Liver (tissue), 8 donors: ENCODE measurements at regions not wholly inside any gene's neighbourhood (a gene's known extent, or its start where the extent isn't known, plus 50 kb on each side); places are given as distances from the start of the nearest gene placed in this dataset.
A peak's percentile ranks its signal among the peaks of the same experiment; 100 is the strongest.

ENCODE experiments used
- DNase-seq: peaks from one replicate; pipeline ENCODE4 v3.0.0-alpha.2; 2017; ENCODE audit warnings: low spot score
- H3K27ac ChIP-seq, 2 donors: one replicate each; pipeline ENCODE4 v1.7.0; 2013; ENCODE audit warnings: inconsistent platforms in 2 of 2, low read length in 2 of 2, control low read depth in 1 of 2, low read depth in 1 of 2, mild to moderate bottlenecking in 1 of 2
- H3K27me3 ChIP-seq, 4 donors: one replicate each; pipeline versions ENCODE4 v1.6.1 to v1.7.0; 2013; ENCODE audit warnings: low read length in 3 of 4, inconsistent platforms in 1 of 4, mild to moderate bottlenecking in 1 of 4, moderate library complexity in 1 of 4; ENCODE audit not compliant: control insufficient read depth in 4 of 4, insufficient read depth in 4 of 4
- H3K36me3 ChIP-seq, 4 donors: one replicate each; pipeline versions ENCODE4 v1.6.1 to v1.7.0; 2013; ENCODE audit warnings: low read length in 3 of 4, mild to moderate bottlenecking in 3 of 4, low read depth in 1 of 4, moderate library complexity in 1 of 4; ENCODE audit not compliant: control insufficient read depth in 4 of 4, insufficient read depth in 3 of 4
- H3K4me1 ChIP-seq, 4 donors: one replicate each; pipeline versions ENCODE4 v1.6.1 to v1.7.0; 2013; ENCODE audit warnings: low read length in 3 of 4, mild to moderate bottlenecking in 3 of 4, moderate library complexity in 1 of 4; ENCODE audit not compliant: control insufficient read depth in 4 of 4, insufficient read depth in 4 of 4
- H3K4me3 ChIP-seq, 3 donors: one replicate each; pipeline versions ENCODE4 v1.6.1 to v1.7.0; 2013; ENCODE audit warnings: low read length in 3 of 3, control low read depth in 1 of 3, low read depth in 1 of 3, mild to moderate bottlenecking in 1 of 3
- H3K9ac ChIP-seq, 2 donors: one replicate each; pipeline ENCODE4 v1.7.0; 2013; ENCODE audit warnings: low read length in 2 of 2, mild to moderate bottlenecking in 2 of 2, moderate library complexity in 2 of 2, control low read depth in 1 of 2, low read depth in 1 of 2
- H3K9me3 ChIP-seq, 4 donors: one replicate each; pipeline versions ENCODE4 v1.6.1 to v1.7.0; 2013; ENCODE audit warnings: low read length in 3 of 4; ENCODE audit not compliant: control insufficient read depth in 4 of 4
- EGR1 ChIP-seq, 2 donors: IDR thresholded peaks; 2 replicates each; pipeline ENCODE4 v1.6.1; 2016 to 2018; ENCODE audit warnings: antibody characterized with exemption in 2 of 2, low read depth in 2 of 2
- FOXA2 ChIP-seq: IDR thresholded peaks from 2 replicates; pipeline ENCODE4 v1.6.1; 2016; ENCODE audit warnings: antibody characterized with exemption
- HNF4A ChIP-seq, 2 donors: conservative IDR thresholded peaks; 2 replicates each; pipeline ENCODE4 v1.6.1; 2016; ENCODE audit warnings: antibody characterized with exemption in 2 of 2, mild to moderate bottlenecking in 2 of 2
- JUND ChIP-seq, 2 donors: IDR thresholded peaks; 2 replicates each; pipeline ENCODE4 v1.6.1; 2016; ENCODE audit warnings: antibody characterized with exemption in 2 of 2
- NR2F2 ChIP-seq: IDR thresholded peaks from 2 replicates; pipeline ENCODE4 v1.6.1; 2016; ENCODE audit warnings: antibody characterized with exemption
- RAD21 ChIP-seq, 2 donors: IDR thresholded peaks; 2 replicates each; pipeline ENCODE4 v1.6.1; 2016; ENCODE audit warnings: antibody characterized with exemption in 2 of 2, mild to moderate bottlenecking in 2 of 2
- RXRA ChIP-seq, 2 donors: IDR thresholded peaks; 2 replicates each; pipeline ENCODE4 v1.6.1; 2017 to 2018; ENCODE audit warnings: antibody characterized with exemption in 2 of 2, mild to moderate bottlenecking in 1 of 2
- SP1 ChIP-seq: IDR thresholded peaks from 2 replicates; pipeline ENCODE4 v1.6.1; 2018; ENCODE audit warnings: antibody characterized with exemption, mild to moderate bottlenecking
- TAF1 ChIP-seq: conservative IDR thresholded peaks from 2 replicates; pipeline ENCODE4 v1.6.1; 2016; ENCODE audit warnings: antibody characterized with exemption, mild to moderate bottlenecking
- YY1 ChIP-seq: IDR thresholded peaks from 2 replicates; pipeline ENCODE4 v1.6.1; 2016; ENCODE audit warnings: antibody characterized with exemption, mild to moderate bottlenecking
- WGBS: extraction: QIAGEN DNeasy Blood & Tissue Kit; methylation state at CpG from one replicate; pipeline ENCODE4 v1.1.7; 2013; 5-methylcytosine and 5-hydroxymethylcytosine counted together
- TF ChIP-seq, protein P1 (sequence below): fragments of 150-350 bp; IDR thresholded peaks from 2 replicates; pipeline ENCODE4 v1.5.1; 2017; ENCODE audit warnings: improper control_type of control experiment, low read depth, low read length; ENCODE audit not compliant: missing input control
- TF ChIP-seq, protein P2 (sequence below): IDR thresholded peaks from 2 replicates; pipeline ENCODE4 v1.6.1; 2016; ENCODE audit warnings: antibody characterized with exemption
- TF ChIP-seq, protein P3 (sequence below): IDR thresholded peaks from 2 replicates; pipeline ENCODE4 v1.6.1; 2016; ENCODE audit warnings: antibody characterized with exemption
- TF ChIP-seq, protein P4 (sequence below): IDR thresholded peaks from 2 replicates; pipeline ENCODE4 v1.6.1; 2016; ENCODE audit warnings: antibody characterized with exemption, mild to moderate bottlenecking
- TF ChIP-seq, protein P5 (sequence below): IDR thresholded peaks from 2 replicates; pipeline ENCODE4 v1.6.1; 2016; ENCODE audit warnings: antibody characterized with exemption
- donor health status: healthy.
- donor health status: healthy.
- donor health status: healthy.
- donor health status: healthy.
- donor health status: healthy.

DNA sequence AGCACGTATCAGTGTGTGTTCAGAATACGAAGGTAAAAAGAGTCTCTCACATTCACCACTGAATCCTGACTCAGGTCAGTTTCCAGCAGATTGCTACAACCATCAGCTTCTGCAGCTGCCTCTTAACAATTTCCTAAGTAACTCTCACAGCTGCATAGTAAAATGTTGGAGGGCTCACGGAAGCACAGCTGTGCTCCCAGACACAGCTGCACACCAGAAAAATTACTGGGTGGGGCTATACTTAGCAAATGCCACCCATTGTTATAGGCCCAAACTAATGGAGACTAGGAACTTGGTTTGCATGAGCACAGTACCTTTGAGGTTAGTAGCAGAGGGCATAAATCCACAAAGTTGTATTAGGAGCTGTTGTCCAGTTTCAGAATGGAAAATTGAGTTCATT lies 153.9 kb upstream of the ERBB4 start:
- TF ChIP-seq, protein P1, sequence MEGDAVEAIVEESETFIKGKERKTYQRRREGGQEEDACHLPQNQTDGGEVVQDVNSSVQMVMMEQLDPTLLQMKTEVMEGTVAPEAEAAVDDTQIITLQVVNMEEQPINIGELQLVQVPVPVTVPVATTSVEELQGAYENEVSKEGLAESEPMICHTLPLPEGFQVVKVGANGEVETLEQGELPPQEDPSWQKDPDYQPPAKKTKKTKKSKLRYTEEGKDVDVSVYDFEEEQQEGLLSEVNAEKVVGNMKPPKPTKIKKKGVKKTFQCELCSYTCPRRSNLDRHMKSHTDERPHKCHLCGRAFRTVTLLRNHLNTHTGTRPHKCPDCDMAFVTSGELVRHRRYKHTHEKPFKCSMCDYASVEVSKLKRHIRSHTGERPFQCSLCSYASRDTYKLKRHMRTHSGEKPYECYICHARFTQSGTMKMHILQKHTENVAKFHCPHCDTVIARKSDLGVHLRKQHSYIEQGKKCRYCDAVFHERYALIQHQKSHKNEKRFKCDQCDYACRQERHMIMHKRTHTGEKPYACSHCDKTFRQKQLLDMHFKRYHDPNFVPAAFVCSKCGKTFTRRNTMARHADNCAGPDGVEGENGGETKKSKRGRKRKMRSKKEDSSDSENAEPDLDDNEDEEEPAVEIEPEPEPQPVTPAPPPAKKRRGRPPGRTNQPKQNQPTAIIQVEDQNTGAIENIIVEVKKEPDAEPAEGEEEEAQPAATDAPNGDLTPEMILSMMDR, result no peak
- H3K27me3 ChIP-seq, result peaks cover 0 to 3% (median 0%) of the 10 kb centered on the region in 4 donors
- no peaks in the 10 kb centered on the region for H3K4me1 ChIP-seq
- no peak overlapping the region for H3K4me3 ChIP-seq
- H3K27ac ChIP-seq, result no peak overlapping the region
- H3K9ac ChIP-seq, result no peak overlapping the region
- H3K36me3 ChIP-seq, result no peaks in the 10 kb centered on the region
- H3K9me3 ChIP-seq, result no peaks in the 10 kb centered on the region
- 77% methylated on average over 3 of the region's 3 CpGs for WGBS
- DNase-seq, result no peak

DNA sequence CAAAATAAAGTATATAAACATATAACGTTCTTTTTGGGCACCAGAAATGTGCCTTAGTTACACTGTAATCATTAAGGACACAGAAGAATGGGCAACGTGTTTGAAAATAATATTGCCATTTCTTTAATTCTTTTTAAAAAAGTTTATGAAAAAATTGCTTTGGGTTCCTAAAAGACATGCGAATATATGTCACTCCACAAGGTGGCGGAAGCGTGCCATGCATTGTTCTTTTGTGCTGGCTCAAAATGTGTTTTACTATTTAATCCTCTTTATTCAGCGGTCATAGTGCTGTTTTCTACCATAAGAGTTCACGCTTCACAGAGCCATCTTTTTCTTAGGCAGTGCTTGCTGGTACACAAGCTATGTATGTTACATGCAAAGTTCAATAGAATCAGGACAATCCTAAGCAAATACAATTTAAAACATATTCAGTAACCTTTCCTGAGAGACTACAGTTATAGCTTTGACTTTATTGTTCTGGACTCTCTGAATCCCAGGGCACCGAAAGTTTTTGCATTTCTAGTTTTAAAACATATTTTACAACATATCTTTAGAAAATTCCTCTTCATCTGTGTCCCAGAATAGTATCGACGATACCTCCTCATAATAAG lies 147.8 kb upstream of the ERBB4 start:
- no peaks in the 10 kb centered on the region for H3K36me3 ChIP-seq
- 24% methylated on average over 10 of the region's 10 CpGs for WGBS
- H3K9ac ChIP-seq, result peak overlapping the region in 1 of 2 donors; percentile 31
- peak; percentile 41 for DNase-seq
- peaks cover 0 to 3% (median 1%) of the 10 kb centered on the region in 4 donors for H3K4me1 ChIP-seq
- no peaks in the 10 kb centered on the region for H3K27me3 ChIP-seq
- H3K9me3 ChIP-seq, result no peaks in the 10 kb centered on the region
- no peak overlapping the region for H3K4me3 ChIP-seq
- H3K27ac ChIP-seq, result no peak overlapping the region
- TF ChIP-seq, protein P1, result peak; percentile 76
- TF ChIP-seq, protein P2, sequence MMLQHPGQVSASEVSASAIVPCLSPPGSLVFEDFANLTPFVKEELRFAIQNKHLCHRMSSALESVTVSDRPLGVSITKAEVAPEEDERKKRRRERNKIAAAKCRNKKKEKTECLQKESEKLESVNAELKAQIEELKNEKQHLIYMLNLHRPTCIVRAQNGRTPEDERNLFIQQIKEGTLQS, result no peak
- peak; percentile 91 to 93 for TF ChIP-seq RAD21 (IDR thresholded peaks at IDR 0.05)

DNA sequence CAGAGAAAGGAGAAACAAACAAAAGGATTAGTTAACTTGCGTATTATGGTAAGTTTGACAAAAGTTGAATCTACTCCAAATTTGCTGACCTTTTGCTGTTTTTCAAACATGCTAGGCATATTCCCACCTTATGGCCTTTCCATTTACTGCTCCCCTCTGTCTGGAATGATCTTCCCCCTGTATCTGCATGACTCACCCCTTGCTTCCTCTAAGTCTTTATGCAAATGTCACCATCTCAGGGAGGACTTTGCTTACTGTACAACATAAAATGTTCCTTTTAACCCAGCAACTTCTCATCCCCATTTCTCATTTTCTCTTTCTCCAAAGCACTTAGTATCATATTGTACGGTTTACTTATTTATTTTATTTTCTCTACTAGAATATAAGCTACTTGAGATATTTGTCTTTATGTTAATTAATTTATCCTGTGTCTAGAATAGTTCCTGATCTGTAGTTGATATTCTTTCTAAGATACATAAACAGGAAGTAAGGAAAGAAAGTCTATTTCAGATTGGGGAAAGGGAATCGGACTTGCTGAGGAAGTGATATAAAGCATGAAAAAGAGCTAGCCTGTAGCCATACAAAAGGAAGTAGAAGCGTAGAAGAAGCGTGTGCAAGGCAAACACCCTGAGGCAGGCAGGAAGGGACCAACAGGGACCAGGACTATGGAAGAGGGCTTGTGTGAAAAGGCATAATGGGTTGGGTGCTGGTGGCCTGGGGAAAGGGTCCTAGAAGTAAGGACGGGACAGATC lies 144.9 kb upstream of the ERBB4 start:
- H3K9ac ChIP-seq, result no peak overlapping the region
- H3K9me3 ChIP-seq, result no peaks in the 10 kb centered on the region
- peaks cover 0 to 3% (median 1%) of the 10 kb centered on the region in 4 donors for H3K4me1 ChIP-seq
- H3K27me3 ChIP-seq, result no peaks in the 10 kb centered on the region
- H3K4me3 ChIP-seq, result no peak overlapping the region
- DNase-seq, result no peak
- no peak overlapping the region for H3K27ac ChIP-seq
- no peaks in the 10 kb centered on the region for H3K36me3 ChIP-seq
- WGBS, result 56% methylated on average over 6 of the region's 6 CpGs
- TF ChIP-seq HNF4A (conservative IDR thresholded peaks at IDR 0.05) (no peak), SP1 (no peak), JUND (IDR thresholded peaks at IDR 0.05) (no peak), RXRA (IDR thresholded peaks at IDR 0.05) (no peak), RAD21 (IDR thresholded peaks at IDR 0.05) (no peak), NR2F2 (no peak), YY1 (no peak), FOXA2 (no peak), EGR1 (IDR thresholded peaks at IDR 0.05; ENCODE audit: low read depth in 2 of 2) (no peak), TAF1 (no peak)
- TF ChIP-seq, protein P2, result no peak
- TF ChIP-seq, protein P3, sequence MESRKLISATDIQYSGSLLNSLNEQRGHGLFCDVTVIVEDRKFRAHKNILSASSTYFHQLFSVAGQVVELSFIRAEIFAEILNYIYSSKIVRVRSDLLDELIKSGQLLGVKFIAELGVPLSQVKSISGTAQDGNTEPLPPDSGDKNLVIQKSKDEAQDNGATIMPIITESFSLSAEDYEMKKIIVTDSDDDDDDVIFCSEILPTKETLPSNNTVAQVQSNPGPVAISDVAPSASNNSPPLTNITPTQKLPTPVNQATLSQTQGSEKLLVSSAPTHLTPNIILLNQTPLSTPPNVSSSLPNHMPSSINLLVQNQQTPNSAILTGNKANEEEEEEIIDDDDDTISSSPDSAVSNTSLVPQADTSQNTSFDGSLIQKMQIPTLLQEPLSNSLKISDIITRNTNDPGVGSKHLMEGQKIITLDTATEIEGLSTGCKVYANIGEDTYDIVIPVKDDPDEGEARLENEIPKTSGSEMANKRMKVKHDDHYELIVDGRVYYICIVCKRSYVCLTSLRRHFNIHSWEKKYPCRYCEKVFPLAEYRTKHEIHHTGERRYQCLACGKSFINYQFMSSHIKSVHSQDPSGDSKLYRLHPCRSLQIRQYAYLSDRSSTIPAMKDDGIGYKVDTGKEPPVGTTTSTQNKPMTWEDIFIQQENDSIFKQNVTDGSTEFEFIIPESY, result no peak
- TF ChIP-seq, protein P4, sequence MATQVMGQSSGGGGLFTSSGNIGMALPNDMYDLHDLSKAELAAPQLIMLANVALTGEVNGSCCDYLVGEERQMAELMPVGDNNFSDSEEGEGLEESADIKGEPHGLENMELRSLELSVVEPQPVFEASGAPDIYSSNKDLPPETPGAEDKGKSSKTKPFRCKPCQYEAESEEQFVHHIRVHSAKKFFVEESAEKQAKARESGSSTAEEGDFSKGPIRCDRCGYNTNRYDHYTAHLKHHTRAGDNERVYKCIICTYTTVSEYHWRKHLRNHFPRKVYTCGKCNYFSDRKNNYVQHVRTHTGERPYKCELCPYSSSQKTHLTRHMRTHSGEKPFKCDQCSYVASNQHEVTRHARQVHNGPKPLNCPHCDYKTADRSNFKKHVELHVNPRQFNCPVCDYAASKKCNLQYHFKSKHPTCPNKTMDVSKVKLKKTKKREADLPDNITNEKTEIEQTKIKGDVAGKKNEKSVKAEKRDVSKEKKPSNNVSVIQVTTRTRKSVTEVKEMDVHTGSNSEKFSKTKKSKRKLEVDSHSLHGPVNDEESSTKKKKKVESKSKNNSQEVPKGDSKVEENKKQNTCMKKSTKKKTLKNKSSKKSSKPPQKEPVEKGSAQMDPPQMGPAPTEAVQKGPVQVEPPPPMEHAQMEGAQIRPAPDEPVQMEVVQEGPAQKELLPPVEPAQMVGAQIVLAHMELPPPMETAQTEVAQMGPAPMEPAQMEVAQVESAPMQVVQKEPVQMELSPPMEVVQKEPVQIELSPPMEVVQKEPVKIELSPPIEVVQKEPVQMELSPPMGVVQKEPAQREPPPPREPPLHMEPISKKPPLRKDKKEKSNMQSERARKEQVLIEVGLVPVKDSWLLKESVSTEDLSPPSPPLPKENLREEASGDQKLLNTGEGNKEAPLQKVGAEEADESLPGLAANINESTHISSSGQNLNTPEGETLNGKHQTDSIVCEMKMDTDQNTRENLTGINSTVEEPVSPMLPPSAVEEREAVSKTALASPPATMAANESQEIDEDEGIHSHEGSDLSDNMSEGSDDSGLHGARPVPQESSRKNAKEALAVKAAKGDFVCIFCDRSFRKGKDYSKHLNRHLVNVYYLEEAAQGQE, result no peak
- TF ChIP-seq, protein P5, sequence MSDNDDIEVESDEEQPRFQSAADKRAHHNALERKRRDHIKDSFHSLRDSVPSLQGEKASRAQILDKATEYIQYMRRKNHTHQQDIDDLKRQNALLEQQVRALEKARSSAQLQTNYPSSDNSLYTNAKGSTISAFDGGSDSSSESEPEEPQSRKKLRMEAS, result no peak
